ENCODE measurements at regions not wholly inside any gene's neighbourhood (a gene's known extent, or its start where the extent isn't known, plus 50 kb on each side); places are given as distances from the start of the nearest gene placed in this dataset.

DNA sequence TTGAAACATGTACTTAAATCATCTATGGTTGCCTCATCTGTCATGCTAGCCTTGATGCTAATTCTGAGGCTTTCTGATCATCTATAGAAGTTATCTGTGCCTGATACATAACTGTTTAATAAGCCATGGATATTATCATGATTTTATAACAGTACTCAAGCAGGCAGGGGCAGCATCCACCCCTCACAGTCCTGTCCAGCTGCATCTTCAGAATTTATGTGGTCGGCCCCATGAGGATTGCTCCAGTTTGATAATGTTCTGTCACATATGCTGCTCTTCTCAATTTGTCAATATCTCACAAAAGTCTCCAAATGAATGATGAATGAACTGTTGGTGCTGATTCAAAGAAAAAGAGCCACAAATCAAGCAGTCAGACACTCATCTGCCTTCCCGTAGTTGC, 335.1 kb upstream of the POM121L12 start:
- ATAC-seq: no peak
- Histone ChIP-seq H3K4me3 (no peak overlapping the region), H3K27me3 (no peaks in the 10 kb centered on the region), H3K27ac (no peak overlapping the region), H3K36me3 (replicated peaks in 1 of 2; ENCODE audit: insufficient read depth in 1 of 2, low read depth in 2 of 2) (no peaks in the 10 kb centered on the region), H3K9me3 (no peaks in the 10 kb centered on the region), H3K4me1 (peaks cover 4% of the 10 kb centered on the region)
- no peak for DNase-seq
- 57 to 58% methylated on average over 2 of the region's 2 CpGs for WGBS, 2 donors
- intact Hi-C loops (cut with DNase I): no loop called here
- TF ChIP-seq POLR2A (IDR thresholded peaks at IDR 0.05): no peak
- TF ChIP-seq, protein P1, sequence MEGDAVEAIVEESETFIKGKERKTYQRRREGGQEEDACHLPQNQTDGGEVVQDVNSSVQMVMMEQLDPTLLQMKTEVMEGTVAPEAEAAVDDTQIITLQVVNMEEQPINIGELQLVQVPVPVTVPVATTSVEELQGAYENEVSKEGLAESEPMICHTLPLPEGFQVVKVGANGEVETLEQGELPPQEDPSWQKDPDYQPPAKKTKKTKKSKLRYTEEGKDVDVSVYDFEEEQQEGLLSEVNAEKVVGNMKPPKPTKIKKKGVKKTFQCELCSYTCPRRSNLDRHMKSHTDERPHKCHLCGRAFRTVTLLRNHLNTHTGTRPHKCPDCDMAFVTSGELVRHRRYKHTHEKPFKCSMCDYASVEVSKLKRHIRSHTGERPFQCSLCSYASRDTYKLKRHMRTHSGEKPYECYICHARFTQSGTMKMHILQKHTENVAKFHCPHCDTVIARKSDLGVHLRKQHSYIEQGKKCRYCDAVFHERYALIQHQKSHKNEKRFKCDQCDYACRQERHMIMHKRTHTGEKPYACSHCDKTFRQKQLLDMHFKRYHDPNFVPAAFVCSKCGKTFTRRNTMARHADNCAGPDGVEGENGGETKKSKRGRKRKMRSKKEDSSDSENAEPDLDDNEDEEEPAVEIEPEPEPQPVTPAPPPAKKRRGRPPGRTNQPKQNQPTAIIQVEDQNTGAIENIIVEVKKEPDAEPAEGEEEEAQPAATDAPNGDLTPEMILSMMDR (IDR thresholded peaks at IDR 0.05): no peak

DNA sequence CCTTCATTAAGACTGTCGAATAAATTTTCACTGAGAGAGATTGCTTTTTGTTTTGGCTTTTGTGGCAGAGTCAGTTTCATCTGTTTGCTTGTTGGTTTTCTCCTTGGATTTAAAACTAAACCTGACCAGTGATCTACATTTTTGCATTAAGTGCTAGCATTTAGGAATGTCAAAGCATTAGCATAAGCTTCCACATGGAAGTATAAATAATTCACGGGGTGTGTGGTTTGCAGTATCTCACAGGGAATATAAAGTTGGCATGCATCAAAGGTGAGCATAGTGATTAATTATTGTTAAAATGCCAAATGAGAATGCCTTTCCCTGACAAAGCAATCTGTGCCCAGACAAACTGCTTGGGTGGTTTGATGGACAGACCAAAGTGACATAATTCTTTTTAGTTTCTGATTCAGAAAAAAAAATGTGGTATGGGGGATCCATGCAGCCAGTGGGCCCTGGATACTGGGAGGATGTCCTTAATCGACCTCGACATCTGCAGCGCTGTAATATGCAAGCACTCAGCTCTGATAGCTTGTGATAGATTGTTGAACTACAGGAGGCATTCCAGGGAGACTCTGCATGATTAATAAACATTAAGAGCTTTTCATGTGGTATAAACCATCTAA, 339.3 kb upstream of the POM121L12 start:
- no peak for DNase-seq
- H3K27me3 ChIP-seq: no peaks in the 10 kb centered on the region

DNA sequence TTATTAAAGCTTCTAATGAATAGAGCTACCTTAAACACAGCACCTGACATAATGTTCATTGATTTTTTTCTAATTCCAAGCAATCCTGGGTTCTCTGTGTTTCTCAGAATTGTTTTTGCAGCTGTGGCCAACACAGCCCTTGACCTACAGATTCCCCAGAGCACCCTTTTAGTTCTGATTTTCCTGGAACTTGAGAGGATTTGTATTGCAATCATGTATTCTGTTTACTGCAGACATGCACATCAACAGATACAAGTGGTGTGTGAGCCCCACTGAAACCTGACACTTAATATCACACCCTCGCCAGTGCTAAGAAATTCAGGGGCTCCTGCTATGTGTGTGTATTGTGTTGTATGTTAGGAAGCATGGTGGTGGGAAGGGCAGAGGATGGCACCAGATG, 344.2 kb upstream of the POM121L12 start:
- intact Hi-C loops (cut with DNase I): no loop called here
- H3K4me3 ChIP-seq: no peak overlapping the region
- no peak for ATAC-seq
- H3K36me3 ChIP-seq (replicated peaks in 1 of 2; ENCODE audit: insufficient read depth in 1 of 2, low read depth in 2 of 2): no peaks in the 10 kb centered on the region
- H3K27ac ChIP-seq: no peak overlapping the region
- H3K4me1 ChIP-seq: peaks cover 2% of the 10 kb centered on the region
- WGBS, 2 donors: 30 to 40% methylated on average over 1 of the region's 1 CpG
- no peaks in the 10 kb centered on the region for H3K9me3 ChIP-seq
- no peaks in the 10 kb centered on the region for H3K27me3 ChIP-seq
- TF ChIP-seq, protein P1 (IDR thresholded peaks at IDR 0.05): no peak
- no peak for TF ChIP-seq POLR2A (IDR thresholded peaks at IDR 0.05)
- no peak for DNase-seq

More for the DNA sequence above, 339.3 kb upstream of the POM121L12 start:
- Histone ChIP-seq H3K4me1 (peaks cover 4% of the 10 kb centered on the region), H3K4me3 (no peak overlapping the region), H3K9me3 (no peaks in the 10 kb centered on the region), H3K36me3 (replicated peaks in 1 of 2; ENCODE audit: insufficient read depth in 1 of 2, low read depth in 2 of 2) (no peaks in the 10 kb centered on the region), H3K27ac (no peak overlapping the region)
- intact Hi-C loops (cut with DNase I): no loop called here
- no peak for ATAC-seq
- WGBS, 2 donors: 13 to 16% methylated on average over 5 of the region's 5 CpGs
- no peak for TF ChIP-seq POLR2A (IDR thresholded peaks at IDR 0.05)
- TF ChIP-seq, protein P1 (IDR thresholded peaks at IDR 0.05): no peak

DNA sequence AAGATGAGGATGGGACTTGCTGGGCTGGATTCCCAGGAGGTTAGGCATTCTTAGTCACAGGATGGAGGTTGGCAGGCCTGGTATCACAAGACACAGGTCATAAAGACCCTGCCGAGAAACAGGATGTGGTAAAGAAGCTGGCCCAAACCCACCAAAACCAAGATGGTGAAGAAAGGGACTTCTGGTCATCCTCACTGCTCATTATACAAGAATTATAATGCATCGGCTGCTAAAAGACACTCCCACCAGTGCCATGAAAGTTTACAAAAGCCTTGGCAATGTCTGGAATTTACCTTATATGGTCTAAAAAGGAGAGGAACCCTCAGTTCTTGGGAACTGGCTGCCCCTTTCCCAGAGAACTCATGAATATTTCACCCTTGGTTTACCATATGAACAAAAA, 345.5 kb upstream of the POM121L12 start:
- 78 to 85% methylated on average over 2 of the region's 2 CpGs for WGBS, 2 donors
- ATAC-seq (no peak), DNase-seq (no peak)
- intact Hi-C loops (cut with DNase I): no loop called here
- Histone ChIP-seq H3K27ac (no peak overlapping the region), H3K36me3 (replicated peaks in 1 of 2; ENCODE audit: insufficient read depth in 1 of 2, low read depth in 2 of 2) (no peaks in the 10 kb centered on the region), H3K4me3 (no peak overlapping the region), H3K9me3 (no peaks in the 10 kb centered on the region), H3K27me3 (no peaks in the 10 kb centered on the region), H3K4me1 (no peaks in the 10 kb centered on the region)
- TF ChIP-seq, protein P1 (IDR thresholded peaks at IDR 0.05): no peak
- no peak for TF ChIP-seq POLR2A (IDR thresholded peaks at IDR 0.05)

DNA sequence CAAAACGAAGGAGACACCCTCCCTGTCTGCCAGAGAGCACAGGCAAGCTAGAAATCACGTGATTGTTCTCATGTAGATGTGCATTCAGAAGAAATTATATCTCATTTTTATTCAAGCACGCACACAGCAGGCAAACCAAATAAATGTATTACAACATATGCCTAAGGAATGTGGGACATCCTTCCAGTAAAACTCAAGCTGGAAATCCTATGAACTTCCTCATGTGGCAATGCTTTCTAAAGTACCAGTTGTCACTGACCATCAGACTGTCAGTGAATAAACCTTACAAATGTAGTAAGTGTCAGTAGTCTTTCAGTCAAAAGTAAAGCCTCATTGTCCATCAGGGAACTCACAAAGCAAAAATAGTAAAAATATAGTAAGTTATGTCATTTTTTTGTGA, 350.1 kb upstream of the POM121L12 start:
- intact Hi-C loops (cut with DNase I): no loop called here
- ATAC-seq (no peak), DNase-seq (no peak)
- Histone ChIP-seq H3K4me1 (no peaks in the 10 kb centered on the region), H3K27me3 (no peaks in the 10 kb centered on the region), H3K27ac (no peak overlapping the region), H3K9me3 (no peaks in the 10 kb centered on the region), H3K4me3 (no peak overlapping the region), H3K36me3 (replicated peaks in 1 of 2; ENCODE audit: insufficient read depth in 1 of 2, low read depth in 2 of 2) (no peaks in the 10 kb centered on the region)
- WGBS, 2 donors: 47 to 51% methylated on average over 3 of the region's 3 CpGs
- TF ChIP-seq, protein P1 (IDR thresholded peaks at IDR 0.05): no peak
- no peak for TF ChIP-seq POLR2A (IDR thresholded peaks at IDR 0.05)

Data from body of pancreas (tissue), 4 donors.